ENCODE measurements at regions not wholly inside any gene's neighbourhood (a gene's known extent, or its start where the extent isn't known, plus 50 kb on each side); places are given as distances from the start of the nearest gene placed in this dataset.

- TF ChIP-seq CTCF (IDR thresholded peaks at IDR 0.05) (no peak), POLR2AphosphoS5 (IDR thresholded peaks at IDR 0.05) (no peak), POLR2A (IDR thresholded peaks at IDR 0.05) (no peak)
These were observed 149.7 kb upstream of the EEPD1 start for GRCh38 chr7:36003343-36003742.
